Upper lobe of left lung (tissue), 6 donors: ENCODE measurements at regions not wholly inside any gene's neighbourhood (a gene's known extent, or its start where the extent isn't known, plus 50 kb on each side); places are given as distances from the start of the nearest gene placed in this dataset.

Experiments
- ATAC-seq, 2 donors: fragments of 200-7000 bp; cut with Tn5 transposase; one replicate each; pipeline ENCODE4 v1.9.1; 2022; ENCODE audit warnings: mild to moderate bottlenecking in 2 of 2, moderate library complexity in 2 of 2; ENCODE audit not compliant: low FRiP score in 2 of 2
- DNase-seq, 2 donors: peaks; one replicate each; pipeline ENCODE4 v3.0.0-alpha.2; 2019 to 2020
- H3K27ac ChIP-seq, 4 donors: fragments of 200-600 bp; sonication (generic); one replicate each; pipeline ENCODE4 v1.5.1; 2016 to 2019
- H3K27me3 ChIP-seq, 4 donors: fragments of 200-600 bp; sonication (generic); one replicate each; pipeline ENCODE4 v1.5.1; 2017 to 2019
- H3K36me3 ChIP-seq, 4 donors: fragments of 200-600 bp; sonication (generic); one replicate each; pipeline ENCODE4 v1.5.1; 2016 to 2019
- H3K4me1 ChIP-seq, 4 donors: fragments of 200-600 bp; sonication (generic); one replicate each; pipeline ENCODE4 v1.5.1; 2018 to 2019
- H3K4me3 ChIP-seq, 4 donors: fragments of 200-600 bp; sonication (generic); one replicate each; pipeline ENCODE4 v1.5.1; 2017 to 2019; ENCODE audit warnings: mild to moderate bottlenecking in 2 of 4, moderate library complexity in 1 of 4
- H3K9me3 ChIP-seq, 4 donors: fragments of 200-600 bp; sonication (generic); one replicate each; pipeline ENCODE4 v1.5.1; 2018 to 2019
- CTCF ChIP-seq, 6 experiments: fragments of 450-650 bp in 4 of 6; fragments of 200-600 bp in 2 of 6; sonication (generic) in 2 of 6; IDR thresholded peaks; one replicate each; pipeline ENCODE4 v1.5.1; 2016 to 2019; ENCODE audit warnings: antibody characterized with exemption in 6 of 6
- EP300 ChIP-seq, 4 donors: sonication (generic); formaldehyde crosslinking; IDR thresholded peaks; one replicate each; pipeline ENCODE4 v1.5.1; 2017; ENCODE audit warnings: antibody characterized with exemption in 4 of 4, control low read depth in 2 of 4
- POLR2A ChIP-seq, 4 donors: fragments of 450-650 bp; IDR thresholded peaks; one replicate each; pipeline ENCODE4 v1.5.1; 2016 to 2017; ENCODE audit warnings: antibody characterized with exemption in 4 of 4, mild to moderate bottlenecking in 2 of 4
- POLR2AphosphoS5 ChIP-seq, 2 donors: sonication (generic); formaldehyde crosslinking; IDR thresholded peaks; one replicate each; pipeline ENCODE4 v1.5.1; 2017; ENCODE audit warnings: antibody characterized with exemption in 2 of 2
- whole genome bisulfite sequencing, 2 donors: methylation state at CpG; one replicate each; pipeline ENCODE4 v1.1.5; 2017 to 2018; 5-methylcytosine and 5-hydroxymethylcytosine counted together
- donor health status: DM: no; HTN: no; CAD: no; lungs with moderate emphysema.
- donor health status: DM: no; HTN: yes; CAD: no; lungs with severe emphysema.

GRCh38 chr13:65064967-65065366 lies 2165.2 kb downstream of the PCDH9 start:
- Histone ChIP-seq H3K27me3 (no peaks in the 10 kb centered on the region), H3K4me1 (no peaks in the 10 kb centered on the region), H3K27ac (no peak overlapping the region), H3K4me3 (no peak overlapping the region), H3K9me3 (no peaks in the 10 kb centered on the region), H3K36me3 (no peaks in the 10 kb centered on the region)
- 70 to 79% methylated on average over 4 of the region's 4 CpGs for WGBS, 2 donors
- DNase-seq (no peak), ATAC-seq (no peak)
- TF ChIP-seq POLR2AphosphoS5 (IDR thresholded peaks at IDR 0.05) (no peak), EP300 (IDR thresholded peaks at IDR 0.05) (no peak), POLR2A (IDR thresholded peaks at IDR 0.05) (no peak), CTCF (IDR thresholded peaks at IDR 0.05) (no peak)

GRCh38 chr13:65063753-65064152 lies 2166.4 kb downstream of the PCDH9 start:
- no peaks in the 10 kb centered on the region for H3K4me1 ChIP-seq
- DNase-seq (no peak), ATAC-seq (no peak)
- no peaks in the 10 kb centered on the region for H3K36me3 ChIP-seq
- H3K27me3 ChIP-seq, result no peaks in the 10 kb centered on the region
- no peak overlapping the region for H3K27ac ChIP-seq
- WGBS, 2 donors, result 0% methylated on average over 1 of the region's 2 CpGs; no CpG with 5 or more reads in 1 of the 2 donors
- no peaks in the 10 kb centered on the region for H3K9me3 ChIP-seq
- H3K4me3 ChIP-seq, result no peak overlapping the region
- TF ChIP-seq CTCF (IDR thresholded peaks at IDR 0.05) (no peak), POLR2AphosphoS5 (IDR thresholded peaks at IDR 0.05) (no peak), EP300 (IDR thresholded peaks at IDR 0.05) (no peak), POLR2A (IDR thresholded peaks at IDR 0.05) (no peak)

GRCh38 chr13:65057986-65058385 lies 2172.2 kb downstream of the PCDH9 start:
- Histone ChIP-seq H3K4me3 (no peak overlapping the region), H3K27me3 (no peaks in the 10 kb centered on the region), H3K9me3 (peaks cover 0 to 3% (median 1%) of the 10 kb centered on the region in 4 donors), H3K27ac (no peak overlapping the region), H3K4me1 (no peaks in the 10 kb centered on the region), H3K36me3 (no peaks in the 10 kb centered on the region)
- ATAC-seq (no peak), DNase-seq (no peak)
- 49 to 52% methylated on average over 3 of the region's 3 CpGs for WGBS, 2 donors
- no peak for TF ChIP-seq POLR2AphosphoS5 (IDR thresholded peaks at IDR 0.05)

GRCh38 chr13:65054277-65054676 lies 2175.9 kb downstream of the PCDH9 start:
- ATAC-seq (no peak), DNase-seq (no peak)
- H3K27ac ChIP-seq, result no peak overlapping the region
- H3K27me3 ChIP-seq, result no peaks in the 10 kb centered on the region
- no peaks in the 10 kb centered on the region for H3K36me3 ChIP-seq
- H3K4me1 ChIP-seq, result no peaks in the 10 kb centered on the region
- H3K9me3 ChIP-seq, result peaks cover 0 to 3% (median 1%) of the 10 kb centered on the region in 4 donors
- no peak overlapping the region for H3K4me3 ChIP-seq
- WGBS, 2 donors, result 63 to 77% methylated on average over 2 of the region's 2 CpGs
- no peak for TF ChIP-seq CTCF (IDR thresholded peaks at IDR 0.05)
- no peak for TF ChIP-seq POLR2A (IDR thresholded peaks at IDR 0.05)
- no peak for TF ChIP-seq EP300 (IDR thresholded peaks at IDR 0.05)
- TF ChIP-seq POLR2AphosphoS5 (IDR thresholded peaks at IDR 0.05), result no peak

GRCh38 chr13:65036999-65037398 lies 2193.1 kb downstream of the PCDH9 start:
- Histone ChIP-seq H3K4me3 (no peak overlapping the region), H3K36me3 (no peaks in the 10 kb centered on the region), H3K27ac (no peak overlapping the region), H3K4me1 (no peaks in the 10 kb centered on the region), H3K9me3 (no peaks in the 10 kb centered on the region), H3K27me3 (no peaks in the 10 kb centered on the region)
- ATAC-seq (no peak), DNase-seq (no peak)
- TF ChIP-seq EP300 (IDR thresholded peaks at IDR 0.05), result no peak
- TF ChIP-seq POLR2AphosphoS5 (IDR thresholded peaks at IDR 0.05), result no peak
- no peak for TF ChIP-seq CTCF (IDR thresholded peaks at IDR 0.05)
- TF ChIP-seq POLR2A (IDR thresholded peaks at IDR 0.05), result no peak
- 83 to 86% methylated on average over 1 of the region's 1 CpG for WGBS, 2 donors
